Breast epithelium (tissue), 3 donors: ENCODE measurements at regions not wholly inside any gene's neighbourhood (a gene's known extent, or its start where the extent isn't known, plus 50 kb on each side); places are given as distances from the start of the nearest gene placed in this dataset.

Experiments used
- POLR2AphosphoS5 ChIP-seq, 3 donors: sonication (generic); formaldehyde crosslinking; IDR thresholded peaks; one replicate each; pipeline ENCODE4 v1.6.1; 2017; ENCODE audit warnings: antibody characterized with exemption in 3 of 3
- TF ChIP-seq, protein P1 (sequence below), 3 donors: fragments of 450-650 bp; IDR thresholded peaks; one replicate each; pipeline ENCODE4 v1.5.1; 2016 to 2017; ENCODE audit warnings: antibody characterized with exemption in 3 of 3, mild to moderate bottlenecking in 3 of 3, moderate library complexity in 3 of 3

DNA sequence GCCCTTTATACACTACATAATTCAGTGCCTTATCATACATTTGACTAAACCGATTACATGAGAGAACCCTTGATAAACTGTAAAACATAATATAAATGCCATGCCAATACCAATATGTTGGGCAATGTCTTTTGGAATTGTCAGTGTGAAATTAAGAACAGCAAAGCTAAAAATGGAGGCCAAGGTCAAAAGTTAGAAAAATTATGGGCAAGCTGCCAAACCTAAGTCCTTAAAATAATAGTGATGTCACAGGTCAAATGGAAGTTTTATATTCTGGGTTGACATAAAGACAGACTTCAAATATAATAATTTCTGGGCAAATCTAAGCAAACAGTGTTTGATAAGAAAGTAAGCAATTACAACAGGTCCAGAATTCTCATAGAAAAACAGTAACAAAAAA is 696.7 kb downstream of the RNF144B start:
- TF ChIP-seq, protein P1, sequence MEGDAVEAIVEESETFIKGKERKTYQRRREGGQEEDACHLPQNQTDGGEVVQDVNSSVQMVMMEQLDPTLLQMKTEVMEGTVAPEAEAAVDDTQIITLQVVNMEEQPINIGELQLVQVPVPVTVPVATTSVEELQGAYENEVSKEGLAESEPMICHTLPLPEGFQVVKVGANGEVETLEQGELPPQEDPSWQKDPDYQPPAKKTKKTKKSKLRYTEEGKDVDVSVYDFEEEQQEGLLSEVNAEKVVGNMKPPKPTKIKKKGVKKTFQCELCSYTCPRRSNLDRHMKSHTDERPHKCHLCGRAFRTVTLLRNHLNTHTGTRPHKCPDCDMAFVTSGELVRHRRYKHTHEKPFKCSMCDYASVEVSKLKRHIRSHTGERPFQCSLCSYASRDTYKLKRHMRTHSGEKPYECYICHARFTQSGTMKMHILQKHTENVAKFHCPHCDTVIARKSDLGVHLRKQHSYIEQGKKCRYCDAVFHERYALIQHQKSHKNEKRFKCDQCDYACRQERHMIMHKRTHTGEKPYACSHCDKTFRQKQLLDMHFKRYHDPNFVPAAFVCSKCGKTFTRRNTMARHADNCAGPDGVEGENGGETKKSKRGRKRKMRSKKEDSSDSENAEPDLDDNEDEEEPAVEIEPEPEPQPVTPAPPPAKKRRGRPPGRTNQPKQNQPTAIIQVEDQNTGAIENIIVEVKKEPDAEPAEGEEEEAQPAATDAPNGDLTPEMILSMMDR (IDR thresholded peaks at IDR 0.05) = no peak
- TF ChIP-seq POLR2AphosphoS5 (IDR thresholded peaks at IDR 0.05) = no peak
